ENCODE measurements at regions not wholly inside any gene's neighbourhood (a gene's known extent, or its start where the extent isn't known, plus 50 kb on each side); places are given as distances from the start of the nearest gene placed in this dataset.

- peak; percentile 51 for DNase-seq (ENCODE audit: low read depth)
Measured at GRCh38 chr5:18216016-18216415, 581.8 kb downstream of the TAF11L14 start.

DNA sequence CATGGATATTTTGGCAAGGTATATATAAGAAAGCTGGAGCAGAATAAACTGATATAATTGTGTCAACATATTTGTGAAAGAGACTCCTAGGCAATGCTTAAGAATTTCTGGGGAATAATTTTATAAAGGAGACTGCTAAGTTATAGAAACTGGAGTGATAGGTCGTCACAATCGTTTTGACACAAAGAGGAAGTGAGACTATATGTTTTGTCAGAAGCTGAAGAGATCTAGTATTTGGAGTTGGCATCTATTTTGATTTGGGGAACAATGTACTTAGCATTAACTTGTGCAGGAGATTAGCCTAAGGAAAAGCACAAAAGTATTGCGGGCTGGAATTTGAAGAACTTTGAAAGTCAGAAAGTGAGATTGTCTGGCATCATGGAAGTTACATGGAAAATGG lies 582.5 kb downstream of the TAF11L14 start:
- no peak for DNase-seq (ENCODE audit: low read depth)

DNA sequence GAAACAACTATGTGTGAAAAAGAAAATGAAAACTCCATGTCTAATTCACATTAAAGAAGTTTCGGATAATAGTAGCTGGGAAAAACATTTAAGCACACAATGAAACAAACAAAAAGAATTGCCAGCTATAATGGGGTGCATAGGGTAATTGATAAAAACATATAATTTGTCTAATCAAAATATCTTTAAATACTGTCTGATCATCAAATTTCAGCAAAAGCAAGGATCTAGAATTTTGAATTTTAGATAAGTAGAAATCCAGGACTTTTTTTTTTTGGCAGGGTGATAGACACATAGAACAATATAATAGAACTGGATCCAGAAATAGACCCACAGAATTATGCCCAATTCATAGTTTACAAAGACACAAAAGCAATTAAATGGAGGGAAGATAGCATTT lies 585.0 kb downstream of the TAF11L14 start:
- DNase-seq (ENCODE audit: low read depth) = no peak

DNA sequence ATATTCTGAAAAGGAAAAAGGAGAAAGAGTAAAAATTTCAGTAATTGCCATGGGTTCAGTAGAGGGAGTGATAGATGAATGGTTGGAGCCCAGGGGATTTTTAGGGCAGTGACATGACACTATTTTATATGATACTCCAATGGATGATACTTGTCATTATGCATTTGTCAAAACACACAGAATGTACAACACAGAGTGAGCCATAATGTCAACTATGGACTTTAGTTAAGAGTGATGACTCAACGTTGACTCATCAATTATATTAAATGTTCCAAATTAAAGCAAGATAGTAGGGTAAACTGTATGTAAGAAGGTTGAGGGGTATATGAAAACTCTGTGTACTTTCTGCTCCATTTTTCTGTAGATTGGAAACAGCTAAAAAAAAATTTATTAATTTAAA lies 586.4 kb downstream of the TAF11L14 start:
- no peak for DNase-seq (ENCODE audit: low read depth)

DNA sequence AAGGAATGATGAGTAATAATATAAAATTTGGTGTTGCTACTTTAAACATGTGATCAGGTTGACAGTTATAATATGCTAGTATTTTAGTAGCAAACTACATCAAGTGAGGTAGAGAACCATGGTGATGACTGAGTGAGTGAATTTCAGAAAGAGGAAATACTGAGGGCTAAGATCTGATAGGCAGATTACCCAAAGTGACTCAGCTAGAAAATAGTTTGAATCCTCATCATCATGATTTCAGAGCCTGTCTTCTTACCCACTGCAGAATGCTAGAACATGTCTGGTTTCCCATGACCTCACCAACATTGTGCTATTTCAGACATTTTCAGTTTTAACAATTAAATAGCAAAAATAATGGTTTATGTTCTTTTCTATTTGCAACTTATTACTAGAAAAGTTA lies 602.1 kb downstream of the TAF11L14 start:
- peak; percentile 19 for DNase-seq (ENCODE audit: low read depth)

DNA sequence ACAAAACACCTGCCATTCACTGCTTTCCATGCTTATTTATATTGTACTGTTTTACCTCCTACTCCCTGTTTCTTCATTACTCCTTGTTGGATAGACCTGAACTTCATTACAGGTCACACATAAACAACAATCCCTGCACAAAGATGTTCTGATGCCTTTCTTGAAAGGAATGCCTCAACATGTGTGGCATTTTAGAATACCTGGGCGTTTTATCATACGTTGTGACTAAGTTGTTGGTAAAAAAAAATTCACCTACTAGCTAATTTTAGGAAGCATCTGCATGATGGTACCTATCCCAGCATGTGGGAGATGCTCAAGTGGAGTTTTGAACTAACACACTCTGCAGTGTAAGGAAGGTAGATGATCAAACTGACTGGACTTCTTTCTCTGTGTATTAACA lies 604.1 kb downstream of the TAF11L14 start:
- no peak for DNase-seq (ENCODE audit: low read depth)

GRCh38 chr5:18240971-18241370 lies 606.7 kb downstream of the TAF11L14 start:
- no peak for DNase-seq (ENCODE audit: low read depth)

GRCh38 chr5:18243846-18244245 lies 609.6 kb downstream of the TAF11L14 start:
- no peak for DNase-seq (ENCODE audit: low read depth)

GRCh38 chr5:18244309-18244708 lies 610.0 kb downstream of the TAF11L14 start:
- no peak for DNase-seq (ENCODE audit: low read depth)

- no peak for DNase-seq (ENCODE audit: low read depth)
Measured at GRCh38 chr5:18252559-18252958, 618.3 kb downstream of the TAF11L14 start.

DNA sequence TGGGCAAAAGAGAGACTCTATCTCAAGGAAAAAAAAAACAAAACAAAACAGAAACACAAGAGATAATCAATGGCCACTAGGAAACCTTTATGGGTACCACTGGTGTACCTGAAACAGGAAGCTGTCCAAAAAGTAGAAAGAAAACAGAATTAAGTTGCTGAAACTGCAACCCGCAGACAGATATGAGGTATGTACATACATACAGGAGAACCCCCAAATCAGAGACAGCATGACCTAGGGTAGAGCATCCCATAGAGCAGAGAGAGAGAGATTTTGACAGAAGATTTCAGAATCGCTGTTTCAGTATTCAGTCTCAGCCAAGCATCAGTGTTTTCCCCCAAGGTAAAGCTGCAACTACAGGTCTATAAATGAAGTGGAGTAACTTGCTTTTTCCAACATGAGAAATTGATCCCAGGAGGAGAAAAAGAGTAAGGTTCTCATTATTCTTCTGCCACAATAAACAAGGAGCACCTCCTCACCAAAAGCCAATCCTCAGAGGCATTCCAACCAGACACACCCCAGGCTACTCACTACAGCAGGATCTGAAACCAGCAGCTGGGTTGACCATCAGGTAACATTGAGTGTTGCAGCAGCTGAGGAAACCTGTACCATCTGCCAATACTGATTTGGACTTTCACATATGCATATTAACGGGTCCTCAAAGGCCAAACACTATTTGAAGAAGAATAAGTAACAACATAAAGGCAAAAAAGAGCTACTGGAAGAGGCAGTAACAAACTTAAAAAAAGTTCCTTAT lies 630.0 kb downstream of the TAF11L14 start:
- DNase-seq (ENCODE audit: low read depth) = no peak

DNA sequence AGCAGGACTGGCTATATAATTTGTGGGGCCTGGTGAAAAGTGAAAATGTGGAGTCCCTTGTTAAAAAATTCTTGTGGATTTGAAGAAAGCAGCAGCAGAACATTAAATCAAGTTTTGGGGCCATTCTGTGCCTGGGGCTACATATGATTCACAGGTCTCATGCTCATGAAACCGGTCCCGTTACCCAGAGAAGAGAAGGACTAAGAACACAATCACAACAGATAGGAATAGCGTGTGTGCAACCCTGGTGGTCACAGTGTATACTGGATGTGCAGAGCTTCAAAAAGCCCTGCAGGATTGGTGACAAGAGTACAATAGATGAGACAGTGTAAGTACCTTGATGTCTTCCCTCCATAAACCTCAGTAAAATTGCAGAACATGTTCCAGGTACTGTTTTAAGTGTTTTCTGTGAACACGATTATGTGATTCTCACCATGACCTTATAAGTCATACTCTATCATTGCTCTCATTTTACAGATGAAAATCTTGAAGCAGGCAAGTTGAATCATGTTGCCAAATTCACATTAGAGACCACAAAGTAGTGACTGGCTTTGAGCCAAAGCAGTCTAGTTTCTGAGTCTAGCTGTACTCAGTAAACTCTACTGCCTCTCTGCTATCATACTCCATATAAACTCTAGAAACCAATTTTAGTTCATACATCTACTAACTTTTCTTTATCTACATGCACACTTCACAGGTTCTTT lies 636.5 kb downstream of the TAF11L14 start:
- DNase-seq (ENCODE audit: low read depth) = no peak

- DNase-seq (ENCODE audit: low read depth) = no peak
Measured at GRCh38 chr5:18276939-18277338, 642.7 kb downstream of the TAF11L14 start.

DNA sequence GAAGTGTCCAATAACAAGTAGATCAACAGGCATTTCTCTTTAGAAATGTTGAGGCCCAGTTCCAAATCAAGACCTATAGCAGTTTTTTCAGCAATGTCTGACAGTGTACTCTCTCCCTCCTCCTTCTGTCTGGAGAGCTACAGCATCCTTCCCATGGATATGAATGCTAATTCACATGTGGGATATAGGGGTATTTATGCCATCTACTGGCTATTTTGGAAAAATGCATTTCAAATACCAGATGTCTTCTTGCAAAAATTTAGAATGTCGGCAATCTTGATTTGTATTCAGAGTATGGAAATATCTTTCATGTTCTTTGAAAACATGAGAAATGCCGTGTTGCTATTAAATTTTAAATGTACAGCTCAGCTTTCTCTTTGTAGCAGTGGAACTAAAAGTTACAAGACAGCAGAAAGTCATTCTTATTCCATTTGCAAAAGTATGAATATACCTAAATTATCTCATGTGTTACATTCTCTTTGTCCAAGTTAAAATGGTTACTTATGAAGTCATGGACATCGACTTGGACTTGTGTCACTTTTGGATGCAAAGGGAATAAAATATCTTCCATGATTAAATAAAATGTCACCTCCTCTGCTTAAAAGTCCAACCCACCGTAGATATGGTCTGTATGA lies 647.8 kb downstream of the TAF11L14 start:
- DNase-seq (ENCODE audit: low read depth) = peak; percentile 17

- DNase-seq (ENCODE audit: low read depth) = no peak
Measured at GRCh38 chr5:18285257-18285656, 651.0 kb downstream of the TAF11L14 start.

DNA sequence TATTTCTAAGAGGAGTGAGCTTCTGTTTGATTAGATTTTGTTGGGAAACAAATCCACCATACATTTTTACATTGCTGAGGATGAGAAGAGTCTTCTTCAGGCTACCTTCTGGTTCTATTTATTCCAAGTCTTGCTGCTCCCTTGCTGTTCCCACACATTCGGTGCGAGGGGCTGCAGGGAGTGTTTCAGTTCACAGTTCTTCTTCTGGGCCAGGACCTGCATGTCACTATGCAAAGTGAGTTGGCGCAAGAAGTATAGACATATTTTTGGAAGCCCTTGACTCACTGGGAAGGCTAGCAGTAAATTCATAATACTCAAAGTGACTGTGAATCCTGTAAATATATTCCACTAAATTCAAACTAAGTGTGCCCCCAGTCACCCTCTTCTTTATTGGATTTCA lies 657.9 kb downstream of the TAF11L14 start:
- DNase-seq (ENCODE audit: low read depth) = no peak

DNA sequence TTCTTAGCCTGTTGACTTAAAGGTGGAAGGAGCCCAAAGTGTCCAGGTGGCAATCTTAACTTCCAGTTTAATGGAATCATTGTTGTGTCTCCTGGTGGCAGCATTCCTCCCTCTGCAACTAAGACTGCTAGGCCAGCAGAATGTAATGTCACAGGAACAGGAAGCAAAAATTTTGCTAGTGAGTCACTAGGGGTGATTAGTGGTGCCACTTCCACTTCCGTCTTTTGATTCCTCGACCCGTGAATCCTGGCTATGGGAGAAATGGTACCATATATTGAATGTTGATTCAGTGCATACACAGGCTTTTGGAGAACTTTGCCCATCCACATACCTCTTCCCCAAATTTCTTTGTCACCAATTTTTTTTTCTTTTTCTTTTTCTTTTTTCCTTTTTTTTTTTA lies 661.4 kb downstream of the TAF11L14 start:
- peak; percentile 53 for DNase-seq (ENCODE audit: low read depth)

DNA sequence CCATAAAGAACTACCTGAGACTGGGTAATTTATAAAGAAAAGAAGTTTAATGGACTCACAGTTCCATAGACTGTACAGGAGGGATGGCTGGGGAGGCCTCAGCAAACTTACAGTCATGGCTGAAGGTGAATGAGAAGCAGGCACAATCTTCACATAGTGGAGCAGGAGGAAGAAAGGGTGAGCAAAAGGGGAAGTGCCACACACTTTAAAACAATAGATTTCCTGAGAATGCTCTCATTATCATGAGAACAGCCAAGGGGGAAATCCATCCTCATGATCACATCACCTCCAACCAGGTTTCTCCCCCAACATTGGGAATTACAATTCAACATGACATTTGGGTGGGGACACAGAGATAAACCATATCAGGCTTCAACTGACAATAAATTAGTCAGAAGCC lies 664.9 kb downstream of the TAF11L14 start:
- DNase-seq (ENCODE audit: low read depth) = no peak

DNA sequence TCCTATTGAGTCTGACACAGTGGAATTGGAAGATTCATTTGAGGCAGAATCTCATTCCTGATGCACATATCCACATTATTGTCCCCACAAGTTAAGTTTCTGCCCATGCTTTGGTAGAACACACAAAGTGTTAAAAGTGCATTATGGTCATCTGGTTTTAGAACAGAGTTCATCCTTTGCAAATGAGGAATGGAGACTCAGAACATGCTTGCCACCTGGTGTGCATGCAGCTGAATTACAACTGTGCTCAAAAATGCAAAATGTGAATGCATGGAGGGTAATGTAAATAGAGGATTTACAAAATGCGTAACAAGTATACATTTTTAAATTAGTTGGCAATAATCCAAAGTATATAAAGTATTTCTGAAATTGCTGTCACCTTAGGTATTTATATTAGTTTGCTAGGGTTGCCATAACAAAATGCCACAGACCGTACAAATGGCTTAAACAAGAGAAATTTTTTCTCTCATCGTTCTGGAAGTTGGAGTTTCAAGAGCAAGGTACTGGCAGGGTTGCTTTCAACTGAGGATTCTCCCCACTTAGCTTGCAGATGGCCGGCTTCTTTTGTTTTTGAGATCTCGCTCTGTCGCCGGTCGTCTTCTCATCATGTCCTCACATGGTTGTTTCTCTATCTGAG lies 671.1 kb downstream of the TAF11L14 start:
- DNase-seq (ENCODE audit: low read depth) = no peak

DNA sequence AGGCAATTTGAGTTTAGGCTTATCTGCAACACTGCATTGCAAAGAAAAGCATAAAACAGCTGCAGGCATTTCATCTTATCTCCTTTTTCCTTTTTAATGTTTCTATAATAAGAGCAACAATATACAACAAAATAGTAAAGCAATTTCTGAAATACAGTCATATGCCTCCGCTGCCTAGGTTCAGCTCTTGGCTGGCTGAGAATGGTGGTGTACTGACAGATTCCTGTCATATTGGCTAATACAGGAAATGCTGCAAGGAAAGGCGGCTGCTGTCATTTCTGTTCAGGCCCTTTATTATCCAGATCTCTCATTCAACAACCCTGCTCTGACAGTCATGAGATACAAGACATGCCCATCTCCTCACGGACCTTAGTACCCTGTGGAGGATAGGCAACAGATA lies 677.0 kb downstream of the TAF11L14 start:
- no peak for DNase-seq (ENCODE audit: low read depth)

DNA sequence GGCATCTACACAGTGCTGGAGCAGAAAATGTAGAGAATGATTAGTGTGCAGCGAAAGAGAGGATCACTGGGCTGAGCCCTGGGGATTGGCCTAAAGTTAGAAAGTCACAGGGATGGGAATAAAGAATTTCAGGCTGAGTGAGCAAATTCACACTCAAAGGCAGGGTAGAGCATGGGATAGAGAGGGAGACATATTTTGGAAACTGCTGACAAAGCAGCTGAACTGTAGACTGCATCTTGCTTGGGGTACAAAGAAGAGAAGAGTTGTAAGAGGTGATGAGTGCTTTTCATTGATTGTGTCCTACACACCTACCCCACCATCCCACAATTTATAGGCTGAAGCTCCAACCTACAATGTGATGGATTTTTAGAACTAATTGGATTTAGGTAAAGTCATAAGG lies 677.8 kb downstream of the TAF11L14 start:
- no peak for DNase-seq (ENCODE audit: low read depth)

- DNase-seq (ENCODE audit: low read depth) = no peak
Measured at GRCh38 chr5:18314192-18314778, 680.0 kb downstream of the TAF11L14 start.
